Colonic mucosa (tissue), 4 donors: ENCODE measurements at regions not wholly inside any gene's neighbourhood (a gene's known extent, or its start where the extent isn't known, plus 50 kb on each side); places are given as distances from the start of the nearest gene placed in this dataset.

Experiments
- DNase-seq: peaks from one replicate; pipeline ENCODE4 v3.0.0-alpha.2; 2020
- H3K27ac ChIP-seq: fragments of 200-600 bp; one replicate; pipeline ENCODE4 v1.8.0; 2021
- H3K27me3 ChIP-seq: fragments of 200-600 bp; one replicate; pipeline ENCODE4 v1.8.0; 2021
- H3K36me3 ChIP-seq: fragments of 200-600 bp; one replicate; pipeline ENCODE4 v1.8.0; 2021
- H3K4me1 ChIP-seq: fragments of 200-600 bp; one replicate; pipeline ENCODE4 v1.8.0; 2021; ENCODE audit warnings: mild to moderate bottlenecking
- H3K4me3 ChIP-seq: fragments of 200-600 bp; one replicate; pipeline ENCODE4 v1.8.0; 2021
- H3K9ac ChIP-seq, 2 donors: one replicate each; pipeline ENCODE4 v1.7.0; 2013; ENCODE audit warnings: control low read depth in 2 of 2, low read depth in 2 of 2, low read length in 2 of 2
- H3K9me3 ChIP-seq: fragments of 200-600 bp; one replicate; pipeline ENCODE4 v1.8.0; 2021
- intact Hi-C: fragments of 100-400 bp; cut with DNase I; formaldehyde crosslinking; loops from one replicate; pipeline ENCODE4 v1.14.1; 2022
- TF ChIP-seq, protein P1 (sequence below): fragments of 200-600 bp; IDR thresholded peaks from one replicate; pipeline ENCODE4 v1.8.0; 2022; ENCODE audit warnings: antibody characterized with exemption, mild to moderate bottlenecking
- donor health status: healthy.
- donor health status: DM: no; HTN: no; CAD: no.
- donor health status: DM: no; HTN: no; CAD: no.

GRCh38 chr10:123570051-123570897 is 95.9 kb upstream of the GPR26 start:
- Histone ChIP-seq H3K4me3 (no peak overlapping the region), H3K27me3 (no peaks in the 10 kb centered on the region), H3K4me1 (no peaks in the 10 kb centered on the region), H3K36me3 (no peaks in the 10 kb centered on the region), H3K9ac (no peak overlapping the region), H3K9me3 (no peaks in the 10 kb centered on the region), H3K27ac (no peak overlapping the region)
- intact Hi-C loops: no loop called here
- DNase-seq: no peak
- TF ChIP-seq, protein P1, sequence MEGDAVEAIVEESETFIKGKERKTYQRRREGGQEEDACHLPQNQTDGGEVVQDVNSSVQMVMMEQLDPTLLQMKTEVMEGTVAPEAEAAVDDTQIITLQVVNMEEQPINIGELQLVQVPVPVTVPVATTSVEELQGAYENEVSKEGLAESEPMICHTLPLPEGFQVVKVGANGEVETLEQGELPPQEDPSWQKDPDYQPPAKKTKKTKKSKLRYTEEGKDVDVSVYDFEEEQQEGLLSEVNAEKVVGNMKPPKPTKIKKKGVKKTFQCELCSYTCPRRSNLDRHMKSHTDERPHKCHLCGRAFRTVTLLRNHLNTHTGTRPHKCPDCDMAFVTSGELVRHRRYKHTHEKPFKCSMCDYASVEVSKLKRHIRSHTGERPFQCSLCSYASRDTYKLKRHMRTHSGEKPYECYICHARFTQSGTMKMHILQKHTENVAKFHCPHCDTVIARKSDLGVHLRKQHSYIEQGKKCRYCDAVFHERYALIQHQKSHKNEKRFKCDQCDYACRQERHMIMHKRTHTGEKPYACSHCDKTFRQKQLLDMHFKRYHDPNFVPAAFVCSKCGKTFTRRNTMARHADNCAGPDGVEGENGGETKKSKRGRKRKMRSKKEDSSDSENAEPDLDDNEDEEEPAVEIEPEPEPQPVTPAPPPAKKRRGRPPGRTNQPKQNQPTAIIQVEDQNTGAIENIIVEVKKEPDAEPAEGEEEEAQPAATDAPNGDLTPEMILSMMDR: no peak

DNA sequence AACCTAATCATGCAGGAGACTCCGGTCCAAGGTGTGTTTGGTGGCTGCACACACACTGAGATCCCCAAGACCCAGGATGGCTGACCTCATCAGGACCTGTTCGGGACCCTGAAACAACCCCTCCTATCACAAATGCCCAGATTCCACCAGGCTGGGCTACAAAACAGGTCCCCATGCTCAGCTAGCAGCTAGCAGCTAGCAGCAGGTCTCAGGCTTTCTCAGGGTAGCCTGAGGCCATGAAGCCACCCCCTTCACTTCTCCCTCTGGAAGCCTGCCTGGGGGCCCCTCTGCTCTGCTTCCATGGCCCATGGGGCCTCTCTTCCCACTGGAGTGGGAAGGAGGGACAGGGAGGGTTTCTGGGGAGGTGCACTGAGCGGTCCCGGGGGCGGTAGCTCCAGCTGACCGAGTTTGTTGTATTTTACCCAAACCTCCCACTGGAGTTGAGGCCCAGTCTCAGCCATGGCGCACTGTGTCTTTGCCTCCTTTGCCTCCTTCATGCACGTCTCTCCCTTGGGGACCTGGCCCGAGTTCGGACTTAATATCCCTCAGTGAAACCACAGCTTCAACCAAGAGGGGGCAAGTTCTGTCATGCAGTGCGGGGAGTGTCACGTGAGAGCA is 95.1 kb upstream of the GPR26 start:
- TF ChIP-seq, protein P1: no peak
- intact Hi-C loops: no loop called here
- no peaks in the 10 kb centered on the region for H3K4me1 ChIP-seq
- no peak overlapping the region for H3K4me3 ChIP-seq
- no peak for DNase-seq
- H3K27ac ChIP-seq: no peak overlapping the region
- no peaks in the 10 kb centered on the region for H3K27me3 ChIP-seq
- H3K9me3 ChIP-seq: no peaks in the 10 kb centered on the region
- no peak overlapping the region for H3K9ac ChIP-seq
- no peaks in the 10 kb centered on the region for H3K36me3 ChIP-seq

DNA sequence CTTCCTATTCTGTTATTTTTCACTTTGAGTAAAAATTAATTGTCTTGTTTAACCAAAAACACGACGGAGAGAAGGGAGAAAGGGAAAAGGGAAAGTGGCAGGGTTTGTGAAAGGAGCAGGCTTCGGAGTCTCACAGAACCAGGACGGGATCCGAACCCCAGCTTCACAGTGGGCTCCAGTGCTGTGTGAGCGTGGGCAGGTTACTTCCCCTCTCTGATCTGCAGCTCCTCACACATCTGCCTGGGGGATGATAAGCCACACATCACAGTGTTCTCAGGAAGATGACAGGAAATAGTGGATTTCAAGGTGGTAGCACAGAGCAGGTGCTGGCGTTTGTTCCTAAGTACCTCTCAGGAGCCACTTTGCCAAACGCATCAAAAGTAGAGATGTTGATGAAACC is 94.2 kb upstream of the GPR26 start:
- Histone ChIP-seq H3K27me3 (no peaks in the 10 kb centered on the region), H3K4me3 (no peak overlapping the region), H3K4me1 (no peaks in the 10 kb centered on the region), H3K27ac (no peak overlapping the region), H3K9me3 (no peaks in the 10 kb centered on the region), H3K9ac (no peak overlapping the region), H3K36me3 (no peaks in the 10 kb centered on the region)
- no peak for DNase-seq
- intact Hi-C loops: no loop called here
- TF ChIP-seq, protein P1: no peak

- DNase-seq: peak; percentile 77
- no peaks in the 10 kb centered on the region for H3K27me3 ChIP-seq
- H3K4me1 ChIP-seq: no peaks in the 10 kb centered on the region
- no peaks in the 10 kb centered on the region for H3K9me3 ChIP-seq
- TF ChIP-seq, protein P1: peak; percentile 69
- no peaks in the 10 kb centered on the region for H3K36me3 ChIP-seq
- H3K9ac ChIP-seq: no peak overlapping the region
- H3K4me3 ChIP-seq: no peak overlapping the region
- intact Hi-C loops: no loop called here
- H3K27ac ChIP-seq: no peak overlapping the region
These were observed 92.7 kb upstream of the GPR26 start for GRCh38 chr10:123573236-123574108.

- no peaks in the 10 kb centered on the region for H3K4me1 ChIP-seq
- TF ChIP-seq, protein P1: no peak
- H3K9me3 ChIP-seq: no peaks in the 10 kb centered on the region
- no peaks in the 10 kb centered on the region for H3K36me3 ChIP-seq
- H3K4me3 ChIP-seq: no peak overlapping the region
- H3K27ac ChIP-seq: no peak overlapping the region
- no peaks in the 10 kb centered on the region for H3K27me3 ChIP-seq
- H3K9ac ChIP-seq: no peak overlapping the region
- intact Hi-C loops: no loop called here
- DNase-seq: no peak
These were observed 92.0 kb upstream of the GPR26 start for GRCh38 chr10:123574109-123574698.
